HEK293T (cell line): ENCODE measurements at regions not wholly inside any gene's neighbourhood (a gene's known extent, or its start where the extent isn't known, plus 50 kb on each side); places are given as distances from the start of the nearest gene placed in this dataset.

Source experiments
- CTBP1 ChIP-seq: fragments of 450-650 bp; IDR thresholded peaks from 2 replicates; pipeline ENCODE4 v1.6.1; 2016; ENCODE audit warnings: borderline replicate concordance
- SP1 ChIP-seq: fragments of 450-650 bp; IDR thresholded peaks from 2 replicates; pipeline ENCODE4 v1.6.1; 2017

GRCh38 chr20:24880356-24880755, 68.7 kb upstream of the CST7 start:
- TF ChIP-seq CTBP1 (no peak), SP1 (no peak)
